PC-3 (cell line): ENCODE measurements at regions not wholly inside any gene's neighbourhood (a gene's known extent, or its start where the extent isn't known, plus 50 kb on each side); places are given as distances from the start of the nearest gene placed in this dataset.

Experiments used
- ATAC-seq: fragments of 200-7000 bp; cut with Tn5 transposase; 2 replicates; pipeline ENCODE4 v1.9.1; 2020; ENCODE audit warnings: mild to moderate bottlenecking, moderate library complexity
- BruUV-seq: library from RNA; stranded (reverse); fragments of 400-500 nt; replicated peaks from 2 replicates; lab custom pipeline; 2021; lab: Mats Ljungman, UMichigan
- CTCF ChIA-PET: fragments of 300-600 bp; sonication (Branson Sonifier 250); formaldehyde crosslinking; loops from one replicate; lab custom pipeline; 2022; ENCODE audit warnings: antibody characterized with exemption; lab: Charles Lee
- POLR2A ChIA-PET: fragments of 300-600 bp; sonication (Branson Sonifier 250); formaldehyde crosslinking; loops from one replicate; lab custom pipeline; 2022; ENCODE audit warnings: antibody characterized with exemption; ENCODE audit not compliant: unreplicated experiment; lab: Charles Lee
- DNase-seq: peaks from one replicate; pipeline ENCODE4 v3.0.0-alpha.2; 2015
- H2AFZ ChIP-seq: fragments of 300-600 bp; sonication (generic); 2 replicates; pipeline ENCODE4 v1.6.0; 2016; ENCODE audit warnings: antibody characterized with exemption, low read length
- H3F3A ChIP-seq: fragments of 300-600 bp; sonication (generic); one replicate; pipeline ENCODE4 v1.6.0; 2017; ENCODE audit warnings: antibody characterized with exemption, low read length, control low read depth, mild to moderate bottlenecking; ENCODE audit not compliant: unreplicated experiment
- H3K27ac ChIP-seq: fragments of 300-600 bp; sonication (generic); 2 replicates; pipeline ENCODE4 v1.5.1; 2016; ENCODE audit warnings: mild to moderate bottlenecking, low read length
- H3K27me3 ChIP-seq: fragments of 300-600 bp; sonication (generic); 2 replicates; pipeline ENCODE4 v1.6.1; 2016; ENCODE audit warnings: low read length, mixed read lengths
- H3K36me3 ChIP-seq: fragments of 300-600 bp; sonication (generic); 2 replicates; pipeline ENCODE4 v1.6.1; 2016; ENCODE audit warnings: low read depth, mixed run types, low read length, mixed read lengths
- H3K4me1 ChIP-seq: fragments of 300-600 bp; sonication (generic); 2 replicates; pipeline ENCODE4 v1.5.1; 2016; ENCODE audit warnings: low read length; ENCODE audit not compliant: insufficient read depth
- H3K4me2 ChIP-seq: fragments of 300-600 bp; sonication (generic); 2 replicates; pipeline ENCODE4 v1.6.0; 2016; ENCODE audit warnings: low read length
- H3K4me3 ChIP-seq: fragments of 300-600 bp; sonication (generic); 2 replicates; pipeline ENCODE4 v1.5.1; 2016; ENCODE audit warnings: mild to moderate bottlenecking, low read length, mixed read lengths
- H3K79me2 ChIP-seq: fragments of 300-600 bp; sonication (generic); 2 replicates; pipeline ENCODE4 v1.6.1; 2017; ENCODE audit warnings: low read length, mixed read lengths
- H3K9ac ChIP-seq: fragments of 300-600 bp; sonication (generic); 2 replicates; pipeline ENCODE4 v1.6.0; 2016; ENCODE audit warnings: mild to moderate bottlenecking, low read length
- H3K9me2 ChIP-seq: fragments of 300-600 bp; sonication (generic); replicated peaks from 2 replicates; pipeline ENCODE4 v1.6.1; 2016; ENCODE audit warnings: mixed run types, low read length, mixed read lengths
- H3K9me3 ChIP-seq: fragments of 300-600 bp; sonication (generic); 2 replicates; pipeline ENCODE4 v1.6.1; 2016; ENCODE audit warnings: low read length, mixed read lengths
- H4K20me1 ChIP-seq: fragments of 300-600 bp; sonication (generic); 2 replicates; pipeline ENCODE4 v1.6.1; 2016; ENCODE audit warnings: low read length, mixed read lengths
- EZH2 ChIP-seq: fragments of 300-600 bp; sonication (generic); IDR thresholded peaks from one replicate; pipeline ENCODE4 v1.6.1; 2017; ENCODE audit warnings: antibody characterized with exemption, mild to moderate bottlenecking, low read length; ENCODE audit not compliant: unreplicated experiment
- EZH2phosphoT487 ChIP-seq: fragments of 300-600 bp; sonication (generic); IDR thresholded peaks from 2 replicates; pipeline ENCODE4 v1.6.1; 2018; ENCODE audit warnings: mild to moderate bottlenecking, antibody characterized with exemption, low read length, borderline replicate concordance
- intact Hi-C: fragments of 100-400 bp; cut with micrococcal nuclease; formaldehyde crosslinking; loops from 2 replicates; pipeline ENCODE4 v1.9.0; 2023
- TF ChIP-seq, protein P1 (sequence below): fragments of 300-600 bp; sonication (generic); conservative IDR thresholded peaks from 2 replicates; pipeline ENCODE4 v1.5.1; 2017; ENCODE audit warnings: antibody characterized with exemption, low read depth, mild to moderate bottlenecking, low read length

DNA sequence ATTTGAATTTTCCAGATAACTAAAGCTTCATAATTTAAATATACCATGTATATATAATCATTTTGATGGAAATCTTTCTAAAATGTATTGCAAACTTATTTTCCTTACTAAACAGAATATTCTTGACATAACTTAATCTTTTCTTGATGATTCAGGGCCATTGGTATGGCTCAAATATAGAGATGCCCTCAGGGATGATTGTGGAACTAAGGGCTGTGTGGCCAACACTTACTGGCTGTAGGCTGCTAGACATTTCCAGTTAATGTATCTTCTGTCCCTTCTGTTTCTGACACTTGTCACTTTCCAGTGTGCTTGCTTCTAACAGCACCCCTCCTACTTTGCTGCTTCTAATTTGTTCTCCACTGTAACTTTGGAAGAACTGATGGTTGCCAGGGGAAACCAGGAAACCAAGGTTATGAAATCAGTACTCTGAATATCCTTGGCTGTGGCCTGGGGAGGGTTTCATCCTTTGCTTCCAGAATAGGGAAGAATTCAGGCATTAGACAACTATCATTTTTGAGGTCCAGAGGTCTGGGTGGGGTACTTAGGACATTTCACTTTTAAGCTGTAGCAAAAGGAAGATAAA, 697.2 kb downstream of the ETS1 start:
- no peak overlapping the region for H3K27ac ChIP-seq
- no TSS peak for BruUV-seq
- no peaks in the 10 kb centered on the region for H3K9me3 ChIP-seq
- no peak overlapping the region for H2AFZ ChIP-seq
- no peak overlapping the region for H3K4me2 ChIP-seq
- no peaks in the 10 kb centered on the region for H3K9me2 ChIP-seq
- no peaks in the 10 kb centered on the region for H4K20me1 ChIP-seq
- no peak overlapping the region for H3K9ac ChIP-seq
- POLR2A ChIA-PET: no interaction called here
- no peaks in the 10 kb centered on the region for H3F3A ChIP-seq
- DNase-seq: peak; percentile 35
- intact Hi-C loops: no loop called here
- CTCF ChIA-PET: no interaction called here
- H3K36me3 ChIP-seq: no peaks in the 10 kb centered on the region
- H3K27me3 ChIP-seq: peaks cover 15% of the 10 kb centered on the region; the same call in 1 of the 2 replicates
- H3K4me1 ChIP-seq: no peaks in the 10 kb centered on the region
- H3K79me2 ChIP-seq: no peaks in the 10 kb centered on the region
- TF ChIP-seq EZH2phosphoT487 (no peak), EZH2 (no peak)
- TF ChIP-seq, protein P1, sequence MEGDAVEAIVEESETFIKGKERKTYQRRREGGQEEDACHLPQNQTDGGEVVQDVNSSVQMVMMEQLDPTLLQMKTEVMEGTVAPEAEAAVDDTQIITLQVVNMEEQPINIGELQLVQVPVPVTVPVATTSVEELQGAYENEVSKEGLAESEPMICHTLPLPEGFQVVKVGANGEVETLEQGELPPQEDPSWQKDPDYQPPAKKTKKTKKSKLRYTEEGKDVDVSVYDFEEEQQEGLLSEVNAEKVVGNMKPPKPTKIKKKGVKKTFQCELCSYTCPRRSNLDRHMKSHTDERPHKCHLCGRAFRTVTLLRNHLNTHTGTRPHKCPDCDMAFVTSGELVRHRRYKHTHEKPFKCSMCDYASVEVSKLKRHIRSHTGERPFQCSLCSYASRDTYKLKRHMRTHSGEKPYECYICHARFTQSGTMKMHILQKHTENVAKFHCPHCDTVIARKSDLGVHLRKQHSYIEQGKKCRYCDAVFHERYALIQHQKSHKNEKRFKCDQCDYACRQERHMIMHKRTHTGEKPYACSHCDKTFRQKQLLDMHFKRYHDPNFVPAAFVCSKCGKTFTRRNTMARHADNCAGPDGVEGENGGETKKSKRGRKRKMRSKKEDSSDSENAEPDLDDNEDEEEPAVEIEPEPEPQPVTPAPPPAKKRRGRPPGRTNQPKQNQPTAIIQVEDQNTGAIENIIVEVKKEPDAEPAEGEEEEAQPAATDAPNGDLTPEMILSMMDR: no peak
- H3K4me3 ChIP-seq: no peak overlapping the region
- no peak for ATAC-seq

DNA sequence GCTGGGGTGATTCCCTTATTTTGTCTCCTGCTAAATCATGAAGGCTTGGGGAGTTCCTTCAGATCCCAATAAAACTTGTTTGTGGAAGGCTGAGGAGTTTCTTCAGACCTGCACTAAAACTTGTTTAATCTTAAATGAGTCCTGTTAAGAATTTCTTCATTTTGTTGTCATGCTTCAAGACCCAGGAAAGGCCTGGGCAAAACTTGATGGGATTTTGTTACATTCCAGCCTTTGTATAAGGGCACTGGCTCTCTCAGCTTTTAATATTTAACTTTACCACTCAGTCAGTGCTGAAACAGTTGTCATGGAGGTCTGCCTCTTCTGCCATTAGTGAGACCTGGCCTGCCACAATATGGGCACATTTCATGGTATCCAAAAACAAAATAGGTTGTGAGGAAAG, 699.0 kb downstream of the ETS1 start:
- H3F3A ChIP-seq: no peaks in the 10 kb centered on the region
- no peak overlapping the region for H2AFZ ChIP-seq
- H3K4me2 ChIP-seq: no peak overlapping the region
- no peak overlapping the region for H3K4me3 ChIP-seq
- BruUV-seq: no TSS peak
- ChIA-PET POLR2A (no interaction called here), CTCF (no interaction called here)
- no peak overlapping the region for H3K27ac ChIP-seq
- no peak for DNase-seq
- TF ChIP-seq, protein P1: no peak
- TF ChIP-seq EZH2 (no peak), EZH2phosphoT487 (no peak)
- H3K36me3 ChIP-seq: no peaks in the 10 kb centered on the region
- no peaks in the 10 kb centered on the region for H3K79me2 ChIP-seq
- intact Hi-C loops: no loop called here
- H3K9me3 ChIP-seq: no peaks in the 10 kb centered on the region
- no peak for ATAC-seq
- no peaks in the 10 kb centered on the region for H3K4me1 ChIP-seq
- H3K9me2 ChIP-seq: no peaks in the 10 kb centered on the region
- peaks cover 12% of the 10 kb centered on the region for H3K27me3 ChIP-seq
- H3K9ac ChIP-seq: no peak overlapping the region
- H4K20me1 ChIP-seq: no peaks in the 10 kb centered on the region

DNA sequence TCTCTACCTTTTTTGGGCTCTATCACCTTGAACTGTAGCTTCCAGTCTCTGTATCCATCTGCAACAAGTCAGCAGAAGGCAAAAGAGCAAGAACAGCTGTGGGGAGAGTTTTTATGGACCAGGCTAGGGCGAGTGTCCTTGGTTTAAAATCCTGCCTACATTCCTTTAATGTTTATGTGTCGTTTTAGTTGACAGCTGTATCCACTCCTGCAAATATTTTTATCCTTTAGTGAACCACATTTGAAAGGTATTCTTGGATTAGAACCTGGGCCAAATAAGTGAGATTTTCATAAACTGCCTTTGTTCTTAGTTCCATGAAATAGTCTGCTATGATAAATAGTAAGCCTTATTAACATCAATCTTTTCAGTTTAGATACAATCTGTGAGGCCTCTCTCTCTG, 712.2 kb downstream of the ETS1 start:
- no peak overlapping the region for H3K4me3 ChIP-seq
- no peak overlapping the region for H3K4me2 ChIP-seq
- H3K9ac ChIP-seq: no peak overlapping the region
- H3F3A ChIP-seq: no peaks in the 10 kb centered on the region
- POLR2A ChIA-PET: no interaction called here
- TF ChIP-seq, protein P1: no peak
- TF ChIP-seq EZH2phosphoT487 (no peak), EZH2 (no peak)
- no peak overlapping the region for H3K27ac ChIP-seq
- DNase-seq (no peak), ATAC-seq (no peak)
- no peaks in the 10 kb centered on the region for H4K20me1 ChIP-seq
- H3K79me2 ChIP-seq: no peaks in the 10 kb centered on the region
- no peaks in the 10 kb centered on the region for H3K36me3 ChIP-seq
- CTCF ChIA-PET: no interaction called here
- intact Hi-C loops: no loop called here
- no peaks in the 10 kb centered on the region for H3K9me3 ChIP-seq
- no peaks in the 10 kb centered on the region for H3K4me1 ChIP-seq
- 0 out of 2 replicates have a peak, but pooled peaks cover 4% of the 10 kb centered on the region for H3K27me3 ChIP-seq
- H2AFZ ChIP-seq: no peak overlapping the region
- no peaks in the 10 kb centered on the region for H3K9me2 ChIP-seq
- BruUV-seq: no TSS peak
